Liver (tissue), 8 donors: ENCODE measurements at regions not wholly inside any gene's neighbourhood (a gene's known extent, or its start where the extent isn't known, plus 50 kb on each side); places are given as distances from the start of the nearest gene placed in this dataset.

Source experiments
- DNase-seq: peaks from one replicate; pipeline ENCODE4 v3.0.0-alpha.2; 2017; ENCODE audit warnings: low spot score
- H3K27ac ChIP-seq, 2 donors: one replicate each; pipeline ENCODE4 v1.7.0; 2013; ENCODE audit warnings: inconsistent platforms in 2 of 2, low read length in 2 of 2, control low read depth in 1 of 2, low read depth in 1 of 2, mild to moderate bottlenecking in 1 of 2
- H3K27me3 ChIP-seq, 4 donors: one replicate each; pipeline versions ENCODE4 v1.6.1 to v1.7.0; 2013; ENCODE audit warnings: low read length in 3 of 4, inconsistent platforms in 1 of 4, mild to moderate bottlenecking in 1 of 4, moderate library complexity in 1 of 4; ENCODE audit not compliant: control insufficient read depth in 4 of 4, insufficient read depth in 4 of 4
- H3K36me3 ChIP-seq, 4 donors: one replicate each; pipeline versions ENCODE4 v1.6.1 to v1.7.0; 2013; ENCODE audit warnings: low read length in 3 of 4, mild to moderate bottlenecking in 3 of 4, low read depth in 1 of 4, moderate library complexity in 1 of 4; ENCODE audit not compliant: control insufficient read depth in 4 of 4, insufficient read depth in 3 of 4
- H3K4me1 ChIP-seq, 4 donors: one replicate each; pipeline versions ENCODE4 v1.6.1 to v1.7.0; 2013; ENCODE audit warnings: low read length in 3 of 4, mild to moderate bottlenecking in 3 of 4, moderate library complexity in 1 of 4; ENCODE audit not compliant: control insufficient read depth in 4 of 4, insufficient read depth in 4 of 4
- H3K4me3 ChIP-seq, 3 donors: one replicate each; pipeline versions ENCODE4 v1.6.1 to v1.7.0; 2013; ENCODE audit warnings: low read length in 3 of 3, control low read depth in 1 of 3, low read depth in 1 of 3, mild to moderate bottlenecking in 1 of 3
- H3K9ac ChIP-seq, 2 donors: one replicate each; pipeline ENCODE4 v1.7.0; 2013; ENCODE audit warnings: low read length in 2 of 2, mild to moderate bottlenecking in 2 of 2, moderate library complexity in 2 of 2, control low read depth in 1 of 2, low read depth in 1 of 2
- H3K9me3 ChIP-seq, 4 donors: one replicate each; pipeline versions ENCODE4 v1.6.1 to v1.7.0; 2013; ENCODE audit warnings: low read length in 3 of 4; ENCODE audit not compliant: control insufficient read depth in 4 of 4
- CTCF ChIP-seq: fragments of 150-350 bp; IDR thresholded peaks from 2 replicates; pipeline ENCODE4 v1.5.1; 2017; ENCODE audit warnings: improper control_type of control experiment, low read depth, low read length; ENCODE audit not compliant: missing input control
- FOXA1 ChIP-seq: IDR thresholded peaks from 2 replicates; pipeline ENCODE4 v1.6.1; 2016; ENCODE audit warnings: antibody characterized with exemption
- FOXA2 ChIP-seq: IDR thresholded peaks from 2 replicates; pipeline ENCODE4 v1.6.1; 2016; ENCODE audit warnings: antibody characterized with exemption
- GABPA ChIP-seq, 2 donors: IDR thresholded peaks in 1 of 2; conservative IDR thresholded peaks in 1 of 2; 2 replicates each; pipeline ENCODE4 v1.6.1; 2016; ENCODE audit warnings: antibody characterized with exemption in 2 of 2, mild to moderate bottlenecking in 1 of 2, moderate library complexity in 1 of 2
- HNF4A ChIP-seq, 2 donors: conservative IDR thresholded peaks; 2 replicates each; pipeline ENCODE4 v1.6.1; 2016; ENCODE audit warnings: antibody characterized with exemption in 2 of 2, mild to moderate bottlenecking in 2 of 2
- HNF4G ChIP-seq: IDR thresholded peaks from 2 replicates; pipeline ENCODE4 v1.6.1; 2016; ENCODE audit warnings: antibody characterized with exemption
- JUND ChIP-seq, 2 donors: IDR thresholded peaks; 2 replicates each; pipeline ENCODE4 v1.6.1; 2016; ENCODE audit warnings: antibody characterized with exemption in 2 of 2
- REST ChIP-seq: IDR thresholded peaks from 2 replicates; pipeline ENCODE4 v1.6.1; 2016; ENCODE audit warnings: antibody characterized with exemption, mild to moderate bottlenecking
- TAF1 ChIP-seq: conservative IDR thresholded peaks from 2 replicates; pipeline ENCODE4 v1.6.1; 2016; ENCODE audit warnings: antibody characterized with exemption, mild to moderate bottlenecking
- YY1 ChIP-seq: IDR thresholded peaks from 2 replicates; pipeline ENCODE4 v1.6.1; 2016; ENCODE audit warnings: antibody characterized with exemption, mild to moderate bottlenecking
- ZBTB33 ChIP-seq: IDR thresholded peaks from 2 replicates; pipeline ENCODE4 v1.6.1; 2016; ENCODE audit warnings: antibody characterized with exemption
- WGBS: extraction: QIAGEN DNeasy Blood & Tissue Kit; methylation state at CpG from one replicate; pipeline ENCODE4 v1.1.7; 2013; 5-methylcytosine and 5-hydroxymethylcytosine counted together
- TF ChIP-seq, protein P1 (sequence below): IDR thresholded peaks from 2 replicates; pipeline ENCODE4 v1.6.1; 2016; ENCODE audit warnings: antibody characterized with exemption
- donor health status: healthy.
- donor health status: healthy.
- donor health status: healthy.
- donor health status: healthy.
- donor health status: healthy.

DNA sequence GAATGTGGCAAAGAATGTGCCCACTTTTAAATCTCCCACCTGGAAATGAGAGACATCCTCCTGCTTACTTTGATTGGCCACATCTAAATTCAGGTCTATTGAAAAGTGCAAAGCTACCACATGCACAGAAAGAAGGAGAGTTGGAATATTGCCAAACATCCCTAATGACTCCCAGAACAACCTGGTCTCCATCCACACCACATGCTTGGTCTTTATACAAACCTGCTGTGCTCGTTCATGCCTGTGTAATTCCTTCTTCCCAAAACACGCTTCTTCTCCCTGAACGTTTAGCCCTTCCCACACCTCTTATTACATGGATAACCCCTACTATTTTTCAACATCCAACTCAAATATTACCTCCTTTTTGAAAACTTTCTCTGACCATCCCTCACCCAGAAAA, 66.2 kb upstream of the BCL2L14 start (continued):
- TF ChIP-seq REST, result no peak

GRCh38 chr12:12007001-12007712, 63.6 kb upstream of the BCL2L14 start:
- Histone ChIP-seq H3K4me3 (no peak overlapping the region), H3K27me3 (no peaks in the 10 kb centered on the region), H3K4me1 (no peaks in the 10 kb centered on the region), H3K27ac (no peak overlapping the region), H3K9ac (no peak overlapping the region), H3K36me3 (no peaks in the 10 kb centered on the region), H3K9me3 (no peaks in the 10 kb centered on the region)
- 74% methylated on average over 7 of the region's 7 CpGs for WGBS
- DNase-seq, result no peak
- TF ChIP-seq, protein P1, sequence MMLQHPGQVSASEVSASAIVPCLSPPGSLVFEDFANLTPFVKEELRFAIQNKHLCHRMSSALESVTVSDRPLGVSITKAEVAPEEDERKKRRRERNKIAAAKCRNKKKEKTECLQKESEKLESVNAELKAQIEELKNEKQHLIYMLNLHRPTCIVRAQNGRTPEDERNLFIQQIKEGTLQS, result no peak
- no peak for TF ChIP-seq FOXA2
- TF ChIP-seq FOXA1, result no peak
- no peak for TF ChIP-seq CTCF
- no peak for TF ChIP-seq HNF4A (conservative IDR thresholded peaks at IDR 0.05)
- TF ChIP-seq HNF4G, result no peak
- TF ChIP-seq TAF1, result no peak
- no peak for TF ChIP-seq GABPA (IDR thresholded peaks at IDR 0.05 in 1 of 2, conservative IDR thresholded peaks at IDR 0.05 in 1 of 2)
- TF ChIP-seq REST, result no peak
- no peak for TF ChIP-seq ZBTB33
- TF ChIP-seq YY1, result no peak
- TF ChIP-seq JUND (IDR thresholded peaks at IDR 0.05), result no peak
